Sigmoid colon (tissue), 4 donors: ENCODE measurements at regions not wholly inside any gene's neighbourhood (a gene's known extent, or its start where the extent isn't known, plus 50 kb on each side); places are given as distances from the start of the nearest gene placed in this dataset.

Experiments
- CTCF ChIP-seq, 4 experiments: fragments of 450-650 bp in 3 of 4; fragments of 200-600 bp in 1 of 4; IDR thresholded peaks; one replicate each; pipeline ENCODE4 v1.5.1; 2016 to 2019; ENCODE audit warnings: antibody characterized with exemption in 4 of 4, mild to moderate bottlenecking in 3 of 4, moderate library complexity in 2 of 4
- POLR2A ChIP-seq, 2 donors: fragments of 450-650 bp; IDR thresholded peaks; one replicate each; pipeline ENCODE4 v1.6.1; 2016; ENCODE audit warnings: antibody characterized with exemption in 2 of 2, mild to moderate bottlenecking in 2 of 2, moderate library complexity in 2 of 2
- POLR2AphosphoS5 ChIP-seq, 4 donors: sonication (generic); formaldehyde crosslinking; IDR thresholded peaks; one replicate each; pipeline ENCODE4 v1.6.1; 2017; ENCODE audit warnings: antibody characterized with exemption in 4 of 4

GRCh38 chr14:30443368-30444007 lies 115.5 kb upstream of the G2E3 start:
- TF ChIP-seq CTCF (IDR thresholded peaks at IDR 0.05), result peak in 1 of 4 experiments; percentile 15
- no peak for TF ChIP-seq POLR2A (IDR thresholded peaks at IDR 0.05)
- no peak for TF ChIP-seq POLR2AphosphoS5 (IDR thresholded peaks at IDR 0.05)
